AG04450 (cell line): ENCODE measurements at regions not wholly inside any gene's neighbourhood (a gene's known extent, or its start where the extent isn't known, plus 50 kb on each side); places are given as distances from the start of the nearest gene placed in this dataset.
"Not testable (repeated sequence)": the region's sequence is repeated elsewhere in the genome, so short reads cannot be mapped to it uniquely, and the experiment has no call there.

Source experiments
- CTCF ChIA-PET: fragments of 300-600, 350-600 bp; formaldehyde crosslinking; extraction: SDS; loops from one replicate; lab custom pipeline; 2022; ENCODE audit warnings: antibody characterized with exemption, inconsistent platforms; lab: Charles Lee
- POLR2A ChIA-PET: fragments of 350-600 bp; formaldehyde crosslinking; extraction: SDS; loops from one replicate; lab custom pipeline; 2021; ENCODE audit warnings: antibody characterized with exemption, inconsistent platforms; lab: Yijun Ruan, JAX
- DNase-seq: peaks from one replicate; pipeline ENCODE4 v3.0.0-alpha.2; 2011; ENCODE audit warnings: low read depth, low spot score
- H3K27ac ChIP-seq: one replicate; pipeline ENCODE4 v1.5.1; 2012; ENCODE audit warnings: low read depth, low read length, control low read depth
- H3K27me3 ChIP-seq: one replicate; pipeline ENCODE4 v1.6.0; 2012; ENCODE audit warnings: low read length; ENCODE audit not compliant: control insufficient read depth, insufficient read depth
- H3K4me3 ChIP-seq: 2 replicates; pipeline ENCODE4 v1.5.1; 2011; ENCODE audit warnings: mild to moderate bottlenecking, low read depth, low read length, control low read depth
- H3K9me3 ChIP-seq: 2 replicates; pipeline ENCODE4 v1.5.1; 2012; ENCODE audit warnings: low read length; ENCODE audit not compliant: control insufficient read depth, insufficient read depth
- CTCF ChIP-seq: IDR thresholded peaks from 2 replicates; pipeline ENCODE4 v1.5.1; 2011; ENCODE audit warnings: low read depth, low read length, control low read depth, inconsistent platforms

- H3K4me3 ChIP-seq, result no peak overlapping the region
- H3K9me3 ChIP-seq, result peaks cover 8% of the 10 kb centered on the region
- ChIA-PET POLR2A (no interaction called here), CTCF (no interaction called here)
- H3K27me3 ChIP-seq, result no peaks in the 10 kb centered on the region
- no peak for TF ChIP-seq CTCF
- no peak overlapping the region for H3K27ac ChIP-seq
- no peak for DNase-seq
These were observed 616.0 kb upstream of the IGFBP7 start for GRCh38 chr4:57726154-57726553.

GRCh38 chr4:57719456-57719855 lies 609.3 kb upstream of the IGFBP7 start:
- Histone ChIP-seq H3K4me3 (no peak overlapping the region), H3K27me3 (no peaks in the 10 kb centered on the region), H3K27ac (no peak overlapping the region), H3K9me3 (0 out of 2 replicates have a peak, but pooled peaks cover under 1% of the 10 kb centered on the region)
- no peak for TF ChIP-seq CTCF
- ChIA-PET CTCF (no interaction called here), POLR2A (no interaction called here)
- DNase-seq, result no peak

GRCh38 chr4:57714313-57714712 lies 604.1 kb upstream of the IGFBP7 start:
- H3K9me3 ChIP-seq, H3K27ac ChIP-seq, CTCF ChIA-PET, DNase-seq, POLR2A ChIA-PET, H3K4me3 ChIP-seq, H3K27me3 ChIP-seq: not testable (repeated sequence)

GRCh38 chr4:57710053-57710452 lies 599.9 kb upstream of the IGFBP7 start:
- Histone ChIP-seq H3K4me3 (no peak overlapping the region), H3K27me3 (no peaks in the 10 kb centered on the region), H3K27ac (no peak overlapping the region), H3K9me3 (peaks cover 8% of the 10 kb centered on the region)
- no peak for DNase-seq
- TF ChIP-seq CTCF, result no peak
- POLR2A ChIA-PET, result no interaction called here
- CTCF ChIA-PET, result no interaction called here

- H3K27ac ChIP-seq, result no peak overlapping the region
- ChIA-PET POLR2A (no interaction called here), CTCF (no interaction called here)
- no peaks in the 10 kb centered on the region for H3K27me3 ChIP-seq
- no peak for TF ChIP-seq CTCF
- H3K4me3 ChIP-seq, result no peak overlapping the region
- no peaks in the 10 kb centered on the region for H3K9me3 ChIP-seq
- no peak for DNase-seq
These were observed 581.2 kb upstream of the IGFBP7 start for GRCh38 chr4:57691370-57691769.

GRCh38 chr4:57689693-57690205 lies 579.6 kb upstream of the IGFBP7 start:
- H3K9me3 ChIP-seq, result no peaks in the 10 kb centered on the region
- POLR2A ChIA-PET, result no interaction called here
- no peaks in the 10 kb centered on the region for H3K27me3 ChIP-seq
- no peak overlapping the region for H3K4me3 ChIP-seq
- TF ChIP-seq CTCF, result no peak
- CTCF ChIA-PET, result no interaction called here
- DNase-seq, result no peak
- H3K27ac ChIP-seq, result no peak overlapping the region
